ENCODE measurements at regions not wholly inside any gene's neighbourhood (a gene's known extent, or its start where the extent isn't known, plus 50 kb on each side); places are given as distances from the start of the nearest gene placed in this dataset.
"Not testable (repeated sequence)": the region's sequence is repeated elsewhere in the genome, so short reads cannot be mapped to it uniquely, and the experiment has no call there.

GRCh38 chr4:86413426-86413825 is 53.6 kb upstream of the MAPK10 start:
- not testable (repeated sequence) for DNase-seq

- no peak for DNase-seq
Measured at GRCh38 chr4:86414686-86415085, 54.8 kb upstream of the MAPK10 start.

- DNase-seq: no peak
Measured at GRCh38 chr4:86416081-86416480, 56.2 kb upstream of the MAPK10 start.

GRCh38 chr4:86421461-86421860 is 61.6 kb upstream of the MAPK10 start:
- DNase-seq: no peak

GRCh38 chr4:86431543-86432116 is 71.8 kb upstream of the MAPK10 start:
- no peak for DNase-seq

GRCh38 chr4:86432559-86433134 is 72.8 kb upstream of the MAPK10 start:
- peak; percentile 10 for DNase-seq

- DNase-seq: no peak
Measured at GRCh38 chr4:86439293-86439692, 79.4 kb upstream of the MAPK10 start.

- DNase-seq: no peak
Measured at GRCh38 chr4:86441175-86441936, 81.5 kb upstream of the MAPK10 start.

GRCh38 chr4:86442881-86443280 is 83.0 kb upstream of the MAPK10 start:
- DNase-seq: no peak

DNA sequence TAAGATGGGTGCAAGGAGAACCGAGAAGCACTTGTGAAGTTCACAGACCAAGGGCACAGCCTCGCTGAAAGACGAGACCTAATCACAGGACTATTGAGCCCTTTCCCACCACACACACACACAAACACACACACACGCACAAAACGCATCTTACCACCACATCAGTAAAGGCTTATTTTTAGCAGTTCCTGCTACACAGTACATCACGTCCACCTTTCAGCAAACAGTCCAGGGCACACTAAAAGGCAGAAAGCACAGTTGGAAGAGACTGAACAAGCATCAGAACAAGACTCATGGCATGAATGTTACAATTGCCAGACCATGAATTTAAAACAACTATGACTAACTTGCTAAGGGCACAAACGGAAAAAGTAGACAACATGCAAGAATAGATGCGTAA is 83.6 kb upstream of the MAPK10 start:
- no peak for DNase-seq

- no peak for DNase-seq
Measured at GRCh38 chr4:86446996-86447395, 87.1 kb upstream of the MAPK10 start.

DNA sequence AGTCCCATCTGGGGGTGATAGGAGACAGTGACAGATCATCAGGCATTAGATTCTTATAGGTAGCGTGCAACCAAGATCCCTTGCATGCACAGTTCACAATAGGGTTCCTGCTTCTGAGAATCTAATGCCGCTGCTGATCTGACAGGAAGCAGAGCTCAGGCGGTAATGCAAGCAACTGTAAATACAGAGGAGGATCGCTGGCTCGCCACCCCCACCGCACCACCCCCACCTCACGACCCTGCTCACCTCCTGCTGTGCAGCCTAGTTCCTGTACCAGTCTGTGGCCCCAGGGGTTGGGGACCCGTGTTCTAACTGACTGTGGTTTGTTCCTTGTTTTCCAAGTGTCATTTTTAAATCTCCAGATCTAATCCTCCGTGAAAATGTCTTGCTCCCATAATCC is 89.0 kb upstream of the MAPK10 start:
- no peak for DNase-seq

DNA sequence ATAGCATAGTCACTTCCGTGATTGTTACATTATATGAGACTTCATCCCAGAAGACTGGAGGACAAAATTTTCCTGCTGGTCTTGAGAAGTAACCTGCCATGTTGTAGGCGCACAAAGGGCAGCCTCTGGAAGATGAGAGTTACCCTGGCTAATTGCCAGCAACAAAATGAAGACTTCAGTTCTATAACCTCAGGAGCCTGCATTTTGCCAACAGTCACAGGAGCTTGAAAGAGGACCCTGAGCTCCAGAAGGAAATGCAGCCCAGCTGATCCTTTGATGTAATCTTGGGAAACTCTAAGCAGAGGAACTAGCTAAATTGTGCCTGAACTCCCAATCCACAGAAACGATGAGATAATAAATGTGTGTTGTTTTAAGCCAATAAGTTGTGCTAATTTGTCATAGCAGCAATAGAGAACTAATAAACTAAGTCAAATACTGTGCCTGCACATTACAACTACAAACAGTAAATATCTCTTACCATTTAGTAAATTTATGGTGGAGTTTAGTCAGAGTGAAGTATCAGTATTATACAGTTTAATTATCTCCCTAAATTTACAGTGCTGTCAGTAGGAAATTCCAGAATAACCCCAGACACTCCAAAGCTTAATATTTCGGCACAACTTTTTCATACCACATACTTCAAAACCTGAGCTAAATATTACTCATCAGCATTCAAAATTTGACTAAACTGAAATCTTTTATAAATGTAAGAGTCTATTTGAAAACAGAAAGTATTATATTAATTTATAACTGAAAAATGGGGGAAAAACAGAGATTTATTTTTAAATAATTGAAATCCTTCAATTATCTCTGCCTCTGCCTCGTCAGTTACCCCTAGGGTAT is 90.1 kb upstream of the MAPK10 start:
- no peak for DNase-seq

GRCh38 chr4:86450861-86451260 is 91.0 kb upstream of the MAPK10 start:
- no peak for DNase-seq

DNA sequence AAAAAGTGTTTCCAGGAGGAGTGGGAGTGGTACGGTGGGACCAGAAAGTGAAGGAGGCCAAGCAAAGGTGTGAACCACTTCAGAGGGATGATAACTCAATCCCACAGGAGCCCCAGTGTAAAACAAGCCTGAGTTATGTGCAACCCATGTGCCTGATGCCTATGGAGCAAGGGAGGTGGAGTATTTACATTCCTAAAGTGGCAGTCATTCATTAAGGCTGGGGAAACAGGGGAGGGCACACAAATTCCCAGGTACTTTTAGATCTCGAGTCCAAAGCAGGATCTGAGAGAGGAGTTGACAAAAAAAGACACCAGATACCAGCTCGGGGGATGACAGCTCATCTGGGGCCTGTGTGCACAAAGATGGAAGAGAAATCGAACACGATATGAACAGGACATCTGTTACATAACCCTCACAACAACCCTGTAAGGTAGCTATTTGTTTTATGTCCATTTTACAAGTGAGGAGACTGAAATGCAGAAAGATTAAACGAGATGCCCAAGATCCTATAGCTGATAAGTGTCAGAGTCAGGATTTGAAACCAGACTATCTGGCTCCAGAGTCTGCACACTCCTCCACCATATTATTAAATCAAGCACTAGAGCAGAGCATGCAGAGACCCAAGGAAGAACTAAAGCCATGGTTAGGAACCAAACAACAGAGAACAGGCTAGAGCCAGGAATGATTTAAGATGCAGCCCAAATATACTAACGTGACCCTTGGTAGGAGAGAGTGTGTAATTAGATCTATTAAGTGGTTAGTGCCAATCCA is 91.9 kb upstream of the MAPK10 start:
- no peak for DNase-seq

GRCh38 chr4:86452422-86452891 is 92.6 kb upstream of the MAPK10 start:
- DNase-seq: no peak

DNA sequence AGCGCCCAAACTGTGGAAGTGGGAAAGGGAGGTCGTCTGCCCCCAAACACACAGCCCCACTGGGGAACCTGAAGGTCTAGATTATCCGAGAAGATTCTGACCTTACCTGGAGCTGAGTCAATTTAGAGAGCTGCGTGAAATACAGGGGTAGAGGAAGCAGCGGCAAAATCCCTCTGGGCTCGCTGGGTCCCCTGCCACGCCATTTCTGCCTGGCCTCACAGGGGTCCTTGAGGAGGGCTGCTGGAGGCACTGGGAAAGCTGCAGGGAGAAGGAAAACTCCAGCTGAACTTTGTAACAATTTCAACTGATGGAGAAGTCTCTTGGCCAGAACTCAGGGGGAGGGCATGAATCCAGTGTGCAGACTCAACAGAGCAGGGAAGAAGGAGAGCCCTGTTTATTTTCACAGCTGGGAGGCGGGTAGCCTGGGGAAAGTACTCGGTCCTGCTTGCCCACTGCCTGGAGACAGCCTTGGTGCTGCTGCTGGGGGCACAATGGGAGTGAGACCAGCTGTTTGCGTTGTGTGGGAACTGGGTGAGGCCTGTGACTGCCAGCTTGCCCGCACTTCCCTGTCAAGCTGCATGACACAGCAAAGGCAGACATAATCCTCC is 93.2 kb upstream of the MAPK10 start:
- no peak for DNase-seq

- DNase-seq: not testable (repeated sequence)
Measured at GRCh38 chr4:86453611-86454072, 93.8 kb upstream of the MAPK10 start.

- DNase-seq: no peak
Measured at GRCh38 chr4:86461849-86462248, 102.0 kb upstream of the MAPK10 start.

DNA sequence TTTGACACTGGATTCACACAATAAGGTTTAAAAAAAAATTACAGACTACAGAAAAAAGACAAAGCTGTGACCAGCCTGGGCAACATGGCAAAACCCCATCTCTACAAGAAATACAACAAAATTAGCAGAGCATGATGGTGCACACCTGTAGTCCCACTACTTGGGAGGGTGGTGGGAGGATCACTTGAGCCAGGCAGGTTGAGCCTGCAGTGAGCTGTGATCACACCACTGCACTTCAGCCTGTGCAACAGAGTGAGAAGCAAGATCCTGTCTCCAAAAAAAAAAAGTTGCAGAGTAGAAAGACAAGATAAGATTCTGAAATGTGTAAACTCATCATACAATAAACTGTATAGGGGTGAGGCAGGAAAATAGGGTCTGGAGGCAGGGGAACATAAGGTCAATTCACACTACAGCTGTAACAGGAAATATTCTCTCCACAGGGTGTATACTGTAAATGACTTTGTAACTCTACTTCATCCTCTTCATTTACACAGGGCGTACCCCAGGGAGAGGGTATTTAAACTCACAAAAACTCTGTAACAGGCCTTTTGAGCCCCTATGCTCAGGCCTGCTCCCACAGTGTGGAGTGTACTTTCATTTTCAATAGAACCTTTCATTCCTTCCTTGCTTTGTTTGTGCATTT is 112.6 kb upstream of the MAPK10 start:
- no peak for DNase-seq

- DNase-seq: not testable (repeated sequence)
Measured at GRCh38 chr4:86478151-86478550, 116.0 kb upstream of the PTPN13 start.
